Epithelial cell of esophagus (primary cell): ENCODE measurements at regions not wholly inside any gene's neighbourhood (a gene's known extent, or its start where the extent isn't known, plus 50 kb on each side); places are given as distances from the start of the nearest gene placed in this dataset.

ENCODE experiments used
- DNase-seq: peaks from one replicate; pipeline ENCODE4 v3.0.0; 2010; ENCODE audit warnings: low read depth
- H3K4me3 ChIP-seq: 2 replicates; pipeline ENCODE4 v1.5.1; 2011; ENCODE audit warnings: mild to moderate bottlenecking, low read length, control low read depth
- CTCF ChIP-seq: IDR thresholded peaks from 2 replicates; pipeline ENCODE4 v1.5.1; 2011; ENCODE audit warnings: low read depth, mild to moderate bottlenecking, low read length, control low read depth, inconsistent platforms; ENCODE audit not compliant: insufficient read depth; ENCODE audit errors: missing control alignments

DNA sequence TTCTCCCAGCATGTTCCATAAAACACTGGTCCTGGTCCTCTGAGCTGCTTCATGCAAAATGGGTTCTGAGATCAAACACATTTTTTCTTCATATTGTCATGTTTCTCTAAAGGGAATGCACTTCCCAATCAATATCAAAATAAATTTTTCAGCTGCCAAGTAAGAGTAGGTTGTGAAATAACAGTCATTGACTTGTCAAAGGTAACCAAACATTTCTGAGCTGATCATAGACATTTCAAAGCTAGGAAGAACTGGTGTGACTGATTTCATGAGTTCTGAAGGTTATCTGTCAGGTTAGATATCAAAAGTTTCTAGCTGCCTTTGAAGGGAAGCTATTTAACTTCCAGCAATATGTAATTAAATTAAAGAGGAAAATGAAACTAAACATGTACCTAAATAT is 770.9 kb downstream of the TBL1XR1 start:
- TF ChIP-seq CTCF = no peak
- H3K4me3 ChIP-seq = no peak overlapping the region
- DNase-seq = no peak

DNA sequence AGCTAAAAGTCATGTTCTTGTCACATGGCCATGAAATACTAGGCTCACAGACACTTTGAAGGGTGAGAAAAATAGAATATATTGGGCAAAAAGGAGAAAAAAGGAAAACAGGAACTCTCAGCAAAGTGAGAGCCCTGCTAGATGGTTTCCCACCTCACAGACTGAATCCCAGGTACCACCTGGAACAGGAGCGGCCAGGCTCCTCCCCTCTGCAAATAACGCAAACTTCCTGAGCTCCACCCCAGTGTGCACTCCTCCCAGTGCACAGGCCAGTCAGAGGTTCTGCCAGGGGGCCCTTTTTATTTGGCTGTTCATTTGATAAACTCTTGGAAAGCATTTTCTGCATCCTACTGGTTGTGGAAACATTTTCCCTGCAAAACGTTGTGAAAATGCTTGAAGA is 780.4 kb downstream of the TBL1XR1 start:
- H3K4me3 ChIP-seq = no peak overlapping the region
- TF ChIP-seq CTCF = no peak
- no peak for DNase-seq

DNA sequence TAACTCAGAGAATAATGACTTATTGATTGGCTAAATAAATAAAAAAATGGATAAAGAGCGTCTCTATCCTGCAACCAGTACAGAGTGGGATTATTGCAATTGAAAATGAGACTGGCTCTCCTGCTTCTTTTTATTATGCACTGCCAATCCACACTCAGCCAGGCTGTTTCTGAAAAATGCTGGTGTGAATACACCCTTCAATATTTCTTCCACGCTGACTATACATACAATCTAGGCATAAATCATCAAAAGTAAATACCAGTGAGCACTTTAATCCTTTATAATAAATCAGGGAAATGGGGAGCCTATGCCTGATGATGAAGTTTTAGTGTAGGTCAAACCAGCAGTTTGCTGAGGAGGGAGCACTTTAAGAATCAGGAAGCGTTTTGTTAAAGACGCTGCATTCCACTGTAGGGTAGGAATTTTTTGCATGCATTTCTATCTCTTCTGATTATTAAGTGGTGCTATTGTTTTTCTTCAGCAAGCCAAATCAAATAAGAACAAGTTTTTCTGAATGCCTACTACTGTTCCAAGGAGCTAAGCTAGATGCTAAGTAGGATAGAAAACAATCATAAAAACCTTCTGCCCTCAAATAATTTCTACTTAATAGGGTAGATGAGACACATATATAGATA is 781.5 kb downstream of the TBL1XR1 start:
- H3K4me3 ChIP-seq = no peak overlapping the region
- no peak for DNase-seq
- no peak for TF ChIP-seq CTCF

- no peak for DNase-seq
- TF ChIP-seq CTCF = no peak
- no peak overlapping the region for H3K4me3 ChIP-seq
Measured at GRCh38 chr3:176412771-176413170, 784.5 kb downstream of the TBL1XR1 start.

- DNase-seq = peak; percentile 0
- no peak for TF ChIP-seq CTCF
- no peak overlapping the region for H3K4me3 ChIP-seq
Measured at GRCh38 chr3:176403531-176403930, 793.8 kb downstream of the TBL1XR1 start.

DNA sequence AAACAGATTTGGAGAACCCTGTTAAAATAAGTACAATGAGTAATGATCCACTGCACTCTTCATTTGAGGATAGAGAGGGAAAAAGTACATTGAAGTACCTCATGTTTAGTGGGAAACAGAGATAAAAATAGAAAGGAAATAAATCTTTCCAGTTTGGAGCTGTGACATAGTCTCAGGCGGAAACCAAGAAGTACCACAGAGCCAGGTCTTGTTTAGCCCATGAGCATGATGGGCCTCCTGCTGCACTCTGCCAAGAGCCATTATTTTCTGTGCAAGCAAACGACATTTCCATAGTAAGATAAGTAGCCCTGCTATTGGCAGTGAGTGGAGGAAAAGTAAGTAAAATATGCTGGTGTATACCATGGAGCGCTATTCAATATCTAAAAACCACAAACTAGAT is 796.1 kb downstream of the TBL1XR1 start:
- TF ChIP-seq CTCF = no peak
- H3K4me3 ChIP-seq = no peak overlapping the region
- no peak for DNase-seq

DNA sequence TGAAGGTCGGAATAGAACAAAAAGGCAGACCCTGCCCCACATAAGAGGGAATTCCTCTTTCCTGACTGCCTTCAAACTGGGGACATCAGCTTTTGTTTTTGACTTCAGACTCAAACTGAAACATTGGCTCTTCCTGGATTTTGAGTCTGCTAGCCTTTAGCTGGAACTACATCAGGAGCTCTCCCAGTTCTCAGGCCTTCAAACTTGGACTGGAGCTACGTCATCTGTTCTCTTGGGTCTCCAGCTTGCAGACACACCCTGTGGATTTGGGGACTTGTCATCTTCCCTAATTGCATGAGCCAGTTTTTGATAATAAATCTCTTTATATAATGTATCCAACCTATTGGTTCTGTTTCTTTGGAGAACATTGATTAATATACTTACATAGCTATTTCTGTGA is 798.1 kb downstream of the TBL1XR1 start:
- H3K4me3 ChIP-seq = no peak overlapping the region

More for the DNA sequence above, 798.1 kb downstream of the TBL1XR1 start:
- DNase-seq = no peak
- TF ChIP-seq CTCF = no peak
